HG03066 (cell line): ENCODE measurements at regions not wholly inside any gene's neighbourhood (a gene's known extent, or its start where the extent isn't known, plus 50 kb on each side); places are given as distances from the start of the nearest gene placed in this dataset.

Experiments used
- ATAC-seq: cut with Tn5 transposase; IDR thresholded peaks from one replicate; pipeline ENCODE4 v1.9.1; 2021; ENCODE audit warnings: low read depth; ENCODE audit not compliant: unreplicated experiment

GRCh38 chr6:129920103-129920798, 59.1 kb upstream of the TMEM244 start:
- ATAC-seq, result no peak

GRCh38 chr6:129911732-129912131, 50.6 kb upstream of the TMEM244 start:
- ATAC-seq, result no peak
